ENCODE measurements at regions not wholly inside any gene's neighbourhood (a gene's known extent, or its start where the extent isn't known, plus 50 kb on each side); places are given as distances from the start of the nearest gene placed in this dataset.

DNA sequence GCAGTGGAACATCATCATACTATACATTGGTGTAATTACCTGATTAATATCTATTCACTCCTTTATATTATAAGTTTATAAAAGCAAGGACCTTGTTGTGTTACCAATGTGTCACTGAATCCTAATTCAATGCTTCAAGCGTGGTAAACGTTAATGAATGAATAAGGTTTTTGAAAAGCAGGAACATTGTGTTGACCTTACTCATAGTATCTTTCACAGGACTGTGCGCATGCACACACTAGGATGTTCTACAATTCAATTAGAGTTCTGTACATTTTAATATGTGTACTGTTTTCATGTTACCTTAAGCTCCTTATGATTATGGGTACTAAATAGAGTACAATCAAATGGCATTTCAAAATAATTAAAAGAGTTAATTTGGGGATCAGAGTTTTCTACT lies 578.5 kb downstream of the BMP2 start:
- DNase-seq (ENCODE audit: low spot score), result no peak

DNA sequence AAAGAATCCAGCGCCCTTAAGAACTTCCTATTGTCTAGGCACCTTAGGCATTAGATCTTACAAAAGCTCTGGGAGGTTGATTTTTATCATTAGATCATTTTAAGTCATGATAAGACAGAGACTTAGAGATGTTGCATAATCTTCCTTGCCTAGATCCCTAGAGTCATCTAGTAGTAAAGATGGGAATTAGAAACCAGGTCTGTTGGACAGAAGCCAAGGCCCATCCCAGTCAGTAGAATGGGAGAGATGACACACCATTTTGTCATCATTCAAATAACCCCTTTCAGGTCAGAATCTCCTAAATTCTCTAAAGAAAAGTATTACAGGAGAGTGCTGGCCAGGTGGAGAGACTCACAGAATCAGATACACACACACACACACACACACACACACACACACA lies 579.1 kb downstream of the BMP2 start:
- DNase-seq (ENCODE audit: low spot score), result no peak

DNA sequence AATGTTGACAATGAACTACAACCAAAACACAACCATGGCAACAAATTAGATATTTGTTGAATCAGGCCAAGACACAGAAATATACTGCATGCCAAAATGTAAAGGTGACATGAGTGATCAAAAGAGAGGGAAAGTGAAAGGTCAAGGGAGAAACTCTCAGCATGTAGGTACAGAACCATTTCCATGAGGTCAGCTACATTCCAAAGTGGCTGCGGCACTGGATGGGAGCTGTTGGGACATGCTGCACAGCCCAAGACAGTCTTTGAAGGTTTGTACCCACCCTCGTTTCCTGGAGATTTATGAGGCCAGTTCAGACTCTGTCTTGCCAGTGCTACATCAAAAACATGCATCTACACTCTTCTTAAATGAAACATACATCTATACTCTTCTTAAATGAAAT lies 579.9 kb downstream of the BMP2 start:
- no peak for DNase-seq (ENCODE audit: low spot score)

- DNase-seq (ENCODE audit: low spot score), result no peak
Measured at GRCh38 chr20:7348253-7348652, 580.8 kb downstream of the BMP2 start.

GRCh38 chr20:7352165-7352564 lies 584.7 kb downstream of the BMP2 start:
- DNase-seq (ENCODE audit: low spot score), result no peak

DNA sequence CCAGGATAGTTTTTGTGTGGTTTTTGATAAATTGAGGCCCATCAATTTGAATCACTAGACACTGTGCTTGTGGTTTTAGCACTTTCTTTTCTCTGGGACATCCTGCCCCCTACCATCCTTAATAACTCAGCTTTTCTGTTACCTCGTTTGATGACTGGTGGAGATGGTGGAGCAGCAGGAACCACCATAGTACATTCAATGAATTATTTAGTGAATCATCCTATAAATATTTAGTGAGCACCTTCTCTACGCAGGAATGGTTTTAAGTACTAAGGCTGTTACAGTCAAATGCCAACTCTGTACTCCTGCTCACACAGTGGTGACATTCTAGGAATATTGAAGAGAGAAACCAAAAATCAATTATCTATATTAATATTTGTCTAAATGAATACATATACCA lies 585.2 kb downstream of the HAO1 start:
- DNase-seq (ENCODE audit: low spot score), result no peak

- DNase-seq (ENCODE audit: low spot score), result no peak
Measured at GRCh38 chr20:7358670-7359069, 581.6 kb downstream of the HAO1 start.

- no peak for DNase-seq (ENCODE audit: low spot score)
Measured at GRCh38 chr20:7359739-7360138, 580.5 kb downstream of the HAO1 start.

DNA sequence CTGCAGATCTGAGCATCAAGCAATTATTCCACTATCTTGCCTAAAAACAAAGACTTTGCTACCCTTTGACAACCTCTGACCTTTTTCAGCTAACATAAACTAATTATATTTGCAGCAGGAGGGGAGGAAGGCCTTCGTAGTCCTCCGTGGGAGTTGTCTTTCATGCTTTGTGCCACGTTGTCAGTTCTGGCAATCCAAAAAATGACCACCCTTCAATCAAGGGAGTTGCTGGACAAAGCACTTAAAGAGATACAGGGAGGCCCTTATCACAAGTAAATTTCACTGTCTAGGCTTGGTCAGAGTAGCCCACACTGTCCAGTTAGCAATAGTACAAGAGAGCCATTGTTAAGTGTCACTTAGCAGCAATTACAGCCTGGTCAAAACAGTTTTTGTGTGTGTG lies 578.9 kb downstream of the HAO1 start:
- no peak for DNase-seq (ENCODE audit: low spot score)

DNA sequence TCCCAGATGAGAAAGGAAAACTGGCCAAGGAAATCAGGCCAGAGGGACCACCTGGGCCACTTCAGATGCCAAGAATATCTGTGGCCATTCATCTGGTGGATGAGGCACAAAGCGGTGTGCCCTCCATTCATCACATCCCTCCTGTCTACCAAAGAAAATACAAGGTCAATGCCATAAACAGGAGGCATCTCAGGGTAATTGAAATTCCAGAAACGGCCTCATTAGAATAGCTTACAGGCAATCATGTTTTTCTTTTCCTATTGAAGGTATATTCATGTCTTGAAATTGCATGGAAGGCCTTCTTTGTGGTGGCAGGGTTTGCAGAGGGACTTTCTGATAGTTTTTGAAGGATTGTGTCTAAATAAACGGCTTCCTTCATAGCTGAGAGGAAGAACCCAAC lies 578.3 kb downstream of the HAO1 start:
- DNase-seq (ENCODE audit: low spot score), result no peak

DNA sequence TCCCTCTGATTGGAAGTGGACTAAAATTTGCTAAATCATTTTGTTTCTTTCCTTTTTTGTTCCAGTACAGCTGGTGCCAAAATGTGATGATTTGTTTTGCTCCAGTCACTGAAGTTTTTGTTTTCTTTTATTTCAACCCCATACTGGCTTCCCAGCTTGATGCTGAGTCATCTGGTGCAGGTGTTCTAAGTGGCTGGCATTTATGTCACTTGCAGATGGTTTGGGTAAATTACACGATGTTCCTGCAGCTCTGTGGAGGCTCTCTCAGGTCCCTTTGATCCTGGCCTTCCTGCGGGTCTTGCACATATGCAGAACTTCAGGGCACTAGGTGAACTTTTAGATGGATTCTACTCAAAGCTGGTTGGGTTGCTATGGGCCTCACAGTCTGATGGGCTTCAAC lies 577.7 kb downstream of the HAO1 start:
- DNase-seq (ENCODE audit: low spot score), result no peak

- DNase-seq (ENCODE audit: low spot score), result no peak
Measured at GRCh38 chr20:7366189-7366588, 574.1 kb downstream of the HAO1 start.

- DNase-seq (ENCODE audit: low spot score), result no peak
Measured at GRCh38 chr20:7371518-7372163, 568.6 kb downstream of the HAO1 start.

- DNase-seq (ENCODE audit: low spot score), result no peak
Measured at GRCh38 chr20:7375905-7376304, 564.4 kb downstream of the HAO1 start.

- DNase-seq (ENCODE audit: low spot score), result no peak
Measured at GRCh38 chr20:7378864-7379605, 561.2 kb downstream of the HAO1 start.

DNA sequence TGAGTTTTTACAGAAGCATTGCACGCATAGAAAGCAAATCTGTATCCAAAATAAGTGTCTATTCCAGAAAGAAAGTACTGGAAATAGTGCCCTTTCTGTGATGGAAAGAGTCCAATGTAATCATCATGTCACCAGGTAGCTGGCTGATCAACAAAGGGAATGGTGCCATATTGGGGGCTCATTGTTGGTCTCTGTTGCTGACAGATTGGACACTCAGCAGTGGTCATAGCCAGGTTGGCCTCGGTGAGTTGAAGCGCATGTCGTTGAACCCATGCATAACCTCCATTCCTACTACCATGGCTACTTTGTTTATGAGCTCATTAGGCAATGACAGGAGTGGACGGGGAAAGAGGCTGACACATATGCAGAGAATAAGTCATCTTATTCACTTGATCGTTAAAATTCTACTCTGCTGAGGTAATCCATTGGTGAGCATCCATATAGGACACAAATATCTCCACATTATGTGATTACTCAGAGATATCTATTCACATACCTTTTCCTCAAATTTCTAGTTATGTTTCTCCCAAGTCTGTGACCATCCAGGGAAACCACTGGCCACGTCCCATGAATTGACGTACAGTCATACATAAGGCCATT lies 560.5 kb downstream of the HAO1 start:
- no peak for DNase-seq (ENCODE audit: low spot score)

DNA sequence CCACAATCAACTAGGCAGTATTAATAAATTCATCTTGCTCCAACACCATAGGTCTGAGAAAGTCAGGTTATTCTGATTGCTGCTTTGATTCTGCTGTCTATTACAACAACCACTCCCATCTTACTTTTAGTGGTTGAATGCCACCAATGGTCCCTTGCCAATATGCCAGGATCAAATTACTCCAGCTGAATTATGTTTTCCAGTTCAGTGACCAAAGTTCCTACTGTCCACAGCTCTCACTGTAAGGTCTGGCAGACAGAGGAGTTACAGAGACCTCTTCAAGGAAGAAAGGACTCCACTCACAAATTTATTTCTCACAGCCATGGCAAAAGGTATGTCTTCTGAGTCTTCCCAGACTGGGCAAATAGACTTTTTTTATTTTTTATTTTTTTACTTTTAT lies 557.0 kb downstream of the HAO1 start:
- no peak for DNase-seq (ENCODE audit: low spot score)

DNA sequence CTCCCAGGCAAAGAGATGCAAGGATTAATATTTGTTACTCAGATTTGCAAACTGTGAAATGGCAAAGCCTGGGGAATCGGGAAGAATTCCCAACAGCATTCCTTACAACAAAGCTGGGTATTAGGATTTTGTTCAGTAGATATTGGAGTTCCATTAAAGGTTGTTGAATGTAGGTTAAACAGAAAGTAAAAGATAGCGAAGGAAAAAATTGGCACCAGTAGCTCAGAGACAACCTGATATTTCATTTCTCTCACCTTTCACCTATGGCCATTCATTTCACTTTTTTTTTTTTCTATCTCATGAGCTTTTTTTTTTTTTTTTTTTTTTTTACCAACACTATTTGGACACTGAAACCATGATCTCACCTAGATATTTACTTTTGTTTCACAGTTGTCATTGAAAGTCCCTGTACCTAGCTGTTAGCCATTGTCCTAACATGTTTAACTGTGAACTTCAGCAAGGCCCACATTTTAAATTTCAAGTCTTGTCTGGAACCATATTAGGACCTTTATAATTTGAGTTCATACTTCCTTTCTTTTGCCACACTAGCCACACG lies 552.5 kb downstream of the HAO1 start:
- DNase-seq (ENCODE audit: low spot score), result no peak

DNA sequence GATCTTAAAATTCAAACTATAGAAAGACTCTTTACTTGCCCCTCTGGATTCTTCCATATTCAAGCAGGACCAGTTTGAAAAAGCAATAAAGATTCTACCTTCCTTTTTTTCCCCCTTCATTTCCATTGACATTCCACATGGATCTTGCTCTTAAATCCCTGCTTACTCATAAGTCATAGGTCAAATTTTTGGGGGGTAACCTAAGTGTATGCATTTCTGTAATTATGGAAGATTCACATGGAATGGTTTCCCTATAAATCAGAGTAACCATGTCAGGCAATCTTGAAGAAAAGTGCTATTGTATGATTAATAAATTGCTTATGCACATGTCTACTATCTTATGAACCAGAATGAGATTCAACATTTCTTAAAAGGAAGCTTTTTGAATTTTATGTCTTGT lies 551.0 kb downstream of the HAO1 start:
- no peak for DNase-seq (ENCODE audit: low spot score)

DNA sequence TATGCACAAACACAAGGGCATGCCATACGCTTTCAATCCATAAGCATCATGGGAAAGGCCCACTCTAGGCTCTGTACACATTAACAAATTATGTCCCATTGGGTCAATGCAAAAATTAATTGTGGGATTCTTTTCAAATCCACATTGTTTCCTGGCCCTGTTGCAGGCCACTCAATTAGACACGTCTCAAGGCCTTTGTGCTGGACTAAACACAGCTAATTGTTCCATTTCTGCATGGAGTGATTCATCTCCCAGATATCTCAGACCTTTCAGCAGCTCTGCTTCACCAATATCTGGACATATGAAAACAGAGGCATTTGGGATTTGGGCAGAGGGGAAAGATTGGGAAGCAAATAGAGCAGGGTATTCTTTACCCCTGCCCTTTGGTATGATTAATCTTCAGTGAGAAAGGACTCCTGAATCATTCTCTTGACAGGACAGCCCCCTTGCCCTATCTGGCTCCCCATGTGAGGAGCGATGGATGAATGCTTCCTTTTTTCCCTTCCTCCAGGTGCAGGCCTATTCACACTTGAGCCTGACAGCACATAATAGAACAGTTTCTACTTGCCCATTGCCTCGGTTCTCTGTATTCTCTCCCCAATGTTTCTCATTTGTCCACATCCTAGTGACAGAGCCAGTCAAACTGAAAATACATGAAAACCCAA lies 547.6 kb downstream of the HAO1 start:
- no peak for DNase-seq (ENCODE audit: low spot score)

DNA sequence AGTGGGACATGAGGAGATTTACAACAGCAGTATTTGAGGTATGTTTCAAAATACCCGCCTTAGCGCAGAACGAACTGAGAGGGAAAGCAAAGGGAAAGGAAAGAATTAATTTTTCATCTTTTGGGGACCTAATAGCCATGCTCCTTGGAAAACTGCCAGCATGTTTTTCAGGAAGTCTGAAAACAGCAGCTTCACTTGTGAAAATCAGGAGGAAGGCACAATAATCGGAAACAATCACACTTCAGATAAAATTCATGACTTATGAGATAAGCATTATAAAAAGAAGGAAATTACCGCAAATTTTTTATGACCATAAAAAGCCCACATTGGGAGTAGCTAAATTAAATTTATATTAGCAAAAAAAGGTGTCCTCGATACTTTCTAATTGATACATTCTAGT lies 541.1 kb downstream of the HAO1 start:
- DNase-seq (ENCODE audit: low spot score), result no peak

DNA sequence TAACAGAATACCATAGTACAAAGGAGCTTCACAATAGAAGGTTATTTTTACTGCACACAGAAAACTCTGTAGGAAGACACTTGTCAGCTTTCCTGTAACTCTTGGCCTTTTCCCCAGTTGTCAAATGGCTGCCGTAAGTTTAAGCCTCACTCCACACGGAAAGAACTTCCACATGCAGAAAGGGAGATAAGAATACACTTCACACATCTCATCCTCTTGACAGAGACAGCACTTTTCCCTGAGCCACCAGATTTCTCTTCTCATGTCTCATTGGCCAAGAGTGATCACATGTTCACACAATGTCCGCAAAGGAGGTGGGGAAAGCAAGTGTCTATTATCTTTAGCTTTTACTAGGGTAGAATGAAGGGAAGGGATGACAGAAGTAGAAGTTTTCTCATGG lies 540.7 kb downstream of the HAO1 start:
- DNase-seq (ENCODE audit: low spot score), result no peak

DNA sequence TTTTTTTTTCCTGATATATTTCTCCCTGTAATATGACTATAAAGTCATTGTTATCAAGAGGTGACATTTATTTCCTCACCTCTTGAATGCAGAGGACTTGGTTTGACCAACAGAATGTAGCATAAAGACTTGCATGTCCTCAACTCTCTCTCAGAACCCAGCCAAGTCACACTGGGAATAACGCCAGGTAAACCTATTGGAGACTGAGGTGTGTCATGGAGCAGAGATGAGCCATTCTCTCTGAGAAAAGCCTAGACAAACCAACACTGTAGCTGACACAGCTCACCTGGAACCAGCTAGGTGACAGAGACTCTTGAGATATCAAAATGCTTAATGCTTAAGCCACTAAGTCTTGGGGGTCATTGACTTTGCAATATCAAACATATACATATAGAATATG lies 533.6 kb downstream of the HAO1 start:
- DNase-seq (ENCODE audit: low spot score), result no peak

Data from mucosa of gallbladder (tissue), 1 donor.